Activated T-cell treated with anti-CD3 and anti-CD28 coated beads for 24 hours (primary cell): ENCODE measurements at regions not wholly inside any gene's neighbourhood (a gene's known extent, or its start where the extent isn't known, plus 50 kb on each side); places are given as distances from the start of the nearest gene placed in this dataset.
"Not testable (repeated sequence)": the region's sequence is repeated elsewhere in the genome, so short reads cannot be mapped to it uniquely, and the experiment has no call there.

Source experiments
- DNase-seq: peaks from one replicate; pipeline ENCODE4 v3.0.0-alpha.2; 2020; ENCODE audit warnings: low read depth

- DNase-seq: not testable (repeated sequence)
Measured at GRCh38 chr12:124070394-124071074, 97.5 kb downstream of the ZNF664 start.

GRCh38 chr12:124071075-124071443 is 98.0 kb downstream of the ZNF664 start:
- no peak for DNase-seq

GRCh38 chr12:124073356-124074035 is 100.5 kb downstream of the ZNF664 start:
- no peak for DNase-seq

- DNase-seq: no peak
Measured at GRCh38 chr12:124075841-124076240, 102.8 kb downstream of the ZNF664 start.

GRCh38 chr12:124077701-124078100 is 104.7 kb downstream of the ZNF664 start:
- DNase-seq: no peak

GRCh38 chr12:124078800-124079199 is 105.8 kb downstream of the ZNF664 start:
- no peak for DNase-seq

GRCh38 chr12:124080649-124081048 is 107.6 kb downstream of the ZNF664 start:
- DNase-seq: no peak

- no peak for DNase-seq
Measured at GRCh38 chr12:124082012-124082411, 109.0 kb downstream of the ZNF664 start.

- no peak for DNase-seq
Measured at GRCh38 chr12:124082687-124083086, 109.7 kb downstream of the ZNF664 start.

- DNase-seq: no peak
Measured at GRCh38 chr12:124083708-124084107, 110.7 kb downstream of the ZNF664 start.

- no peak for DNase-seq
Measured at GRCh38 chr12:124085419-124086296, 112.6 kb downstream of the ZNF664 start.

GRCh38 chr12:124086299-124086898 is 113.4 kb downstream of the ZNF664 start:
- no peak for DNase-seq

GRCh38 chr12:124087266-124088051 is 114.4 kb downstream of the ZNF664 start:
- no peak for DNase-seq

- DNase-seq: no peak
Measured at GRCh38 chr12:124088217-124088907, 115.3 kb downstream of the ZNF664 start.

- DNase-seq: not testable (repeated sequence)
Measured at GRCh38 chr12:124089181-124089914, 116.3 kb downstream of the ZNF664 start.

GRCh38 chr12:124091835-124092234 is 118.8 kb downstream of the ZNF664 start:
- DNase-seq: no peak

GRCh38 chr12:124092532-124092931 is 119.5 kb downstream of the ZNF664 start:
- DNase-seq: not testable (repeated sequence)

GRCh38 chr12:124093297-124093696 is 120.3 kb downstream of the ZNF664 start:
- no peak for DNase-seq

GRCh38 chr12:124094188-124094587 is 121.2 kb downstream of the ZNF664 start:
- no peak for DNase-seq

GRCh38 chr12:124094733-124095132 is 121.7 kb downstream of the ZNF664 start:
- DNase-seq: no peak
